ENCODE measurements at regions not wholly inside any gene's neighbourhood (a gene's known extent, or its start where the extent isn't known, plus 50 kb on each side); places are given as distances from the start of the nearest gene placed in this dataset.
"Not testable (repeated sequence)": the region's sequence is repeated elsewhere in the genome, so short reads cannot be mapped to it uniquely, and the experiment has no call there.

- TF ChIP-seq CTCF (conservative IDR thresholded peaks at IDR 0.05; ENCODE audit: low read depth in 2 of 2); POLR2AphosphoS5 (IDR thresholded peaks at IDR 0.05; ENCODE audit: low read depth); EZH2 (IDR thresholded peaks at IDR 0.05; ENCODE audit: low read depth, unreplicated experiment); REST (IDR thresholded peaks at IDR 0.05; ENCODE audit: unreplicated experiment): not testable (repeated sequence)
Measured at GRCh38 chr2:91463007-91463406, 2771.5 kb downstream of the RPIA start.

Measured in GM23338 (cell line).